ENCODE measurements at regions not wholly inside any gene's neighbourhood (a gene's known extent, or its start where the extent isn't known, plus 50 kb on each side); places are given as distances from the start of the nearest gene placed in this dataset.

GRCh38 chr5:88557131-88557530 lies 288.5 kb upstream of the TMEM161B start:
- TF ChIP-seq CTCF (IDR thresholded peaks at IDR 0.05) (no peak), POLR2AphosphoS5 (IDR thresholded peaks at IDR 0.05) (no peak), POLR2A (IDR thresholded peaks at IDR 0.05) (no peak)
- intact Hi-C loops (cut with DNase I; ENCODE audit: low total_unique reads): no loop called here
- no peak overlapping the region for H3K27ac ChIP-seq
- no peaks in the 10 kb centered on the region for H3K36me3 ChIP-seq
- no peaks in the 10 kb centered on the region for H3K4me1 ChIP-seq
- no peaks in the 10 kb centered on the region for H3K27me3 ChIP-seq
- H3K4me3 ChIP-seq: no peak overlapping the region
- H3K9me3 ChIP-seq: no peaks in the 10 kb centered on the region
- no peak for DNase-seq (ENCODE audit: low spot score in 2 of 2)

GRCh38 chr5:88556406-88556805 lies 287.8 kb upstream of the TMEM161B start:
- Histone ChIP-seq H3K27me3 (no peaks in the 10 kb centered on the region), H3K9me3 (no peaks in the 10 kb centered on the region), H3K4me1 (no peaks in the 10 kb centered on the region), H3K36me3 (no peaks in the 10 kb centered on the region), H3K4me3 (no peak overlapping the region), H3K27ac (no peak overlapping the region)
- intact Hi-C loops (cut with DNase I; ENCODE audit: low total_unique reads): no loop called here
- no peak for TF ChIP-seq POLR2AphosphoS5 (IDR thresholded peaks at IDR 0.05)
- no peak for TF ChIP-seq POLR2A (IDR thresholded peaks at IDR 0.05)
- TF ChIP-seq CTCF (IDR thresholded peaks at IDR 0.05): no peak
- DNase-seq (ENCODE audit: low spot score in 2 of 2): no peak

GRCh38 chr5:88555674-88556073 lies 287.0 kb upstream of the TMEM161B start:
- no peak for DNase-seq (ENCODE audit: low spot score in 2 of 2)
- Histone ChIP-seq H3K36me3 (no peaks in the 10 kb centered on the region), H3K27me3 (no peaks in the 10 kb centered on the region), H3K27ac (no peak overlapping the region), H3K9me3 (no peaks in the 10 kb centered on the region), H3K4me3 (no peak overlapping the region), H3K4me1 (no peaks in the 10 kb centered on the region)
- TF ChIP-seq POLR2AphosphoS5 (IDR thresholded peaks at IDR 0.05) (no peak), POLR2A (IDR thresholded peaks at IDR 0.05) (no peak), CTCF (IDR thresholded peaks at IDR 0.05) (no peak)
- intact Hi-C loops (cut with DNase I; ENCODE audit: low total_unique reads): no loop called here

- TF ChIP-seq POLR2AphosphoS5 (IDR thresholded peaks at IDR 0.05) (no peak), CTCF (IDR thresholded peaks at IDR 0.05) (no peak), POLR2A (IDR thresholded peaks at IDR 0.05) (no peak)
- H3K27me3 ChIP-seq: no peaks in the 10 kb centered on the region
- H3K27ac ChIP-seq: no peak overlapping the region
- no peaks in the 10 kb centered on the region for H3K9me3 ChIP-seq
- H3K4me3 ChIP-seq: no peak overlapping the region
- H3K36me3 ChIP-seq: no peaks in the 10 kb centered on the region
- H3K4me1 ChIP-seq: no peaks in the 10 kb centered on the region
- DNase-seq (ENCODE audit: low spot score in 2 of 2): no peak
- intact Hi-C loops (cut with DNase I; ENCODE audit: low total_unique reads): no loop called here
Measured at GRCh38 chr5:88553986-88554385, 285.3 kb upstream of the TMEM161B start.

- no peaks in the 10 kb centered on the region for H3K27me3 ChIP-seq
- H3K27ac ChIP-seq: no peak overlapping the region
- no peaks in the 10 kb centered on the region for H3K36me3 ChIP-seq
- no peak for DNase-seq (ENCODE audit: low spot score in 2 of 2)
- TF ChIP-seq POLR2AphosphoS5 (IDR thresholded peaks at IDR 0.05) (no peak), POLR2A (IDR thresholded peaks at IDR 0.05) (no peak), CTCF (IDR thresholded peaks at IDR 0.05) (no peak)
- no peak overlapping the region for H3K4me3 ChIP-seq
- no peaks in the 10 kb centered on the region for H3K9me3 ChIP-seq
- no peaks in the 10 kb centered on the region for H3K4me1 ChIP-seq
- intact Hi-C loops (cut with DNase I; ENCODE audit: low total_unique reads): no loop called here
Measured at GRCh38 chr5:88553136-88553875, 284.7 kb upstream of the TMEM161B start.

All from breast epithelium (tissue), 4 donors.